Smooth muscle cell (in vitro differentiated cells): ENCODE measurements at regions not wholly inside any gene's neighbourhood (a gene's known extent, or its start where the extent isn't known, plus 50 kb on each side); places are given as distances from the start of the nearest gene placed in this dataset.
"Not testable (repeated sequence)": the region's sequence is repeated elsewhere in the genome, so short reads cannot be mapped to it uniquely, and the experiment has no call there.

Experiments used
- DNase-seq: peaks from one replicate; lab custom pipeline; 2025; ENCODE audit not compliant: unreplicated experiment; lab: John Stamatoyannopoulos, UW
- H2AFZ ChIP-seq: fragments of 200-600 bp; sonication (generic); 2 replicates; pipeline ENCODE4 v1.6.0; 2016; ENCODE audit warnings: antibody characterized with exemption, low read depth, mild to moderate bottlenecking
- H3F3A ChIP-seq: fragments of 200-600 bp; sonication (generic); 2 replicates; pipeline ENCODE4 v1.6.0; 2017; ENCODE audit warnings: antibody characterized with exemption, low read depth
- H3K27ac ChIP-seq: fragments of 200-600 bp; sonication (generic); 2 replicates; pipeline ENCODE4 v1.5.1; 2016; ENCODE audit warnings: low read depth, mild to moderate bottlenecking
- H3K27me3 ChIP-seq: fragments of 200-600 bp; sonication (generic); 2 replicates; pipeline ENCODE4 v1.6.1; 2016; ENCODE audit warnings: low read depth, mild to moderate bottlenecking
- H3K36me3 ChIP-seq: fragments of 200-600 bp; sonication (generic); 2 replicates; pipeline ENCODE4 v1.5.1; 2016; ENCODE audit warnings: low read depth
- H3K4me1 ChIP-seq: fragments of 200-600 bp; sonication (generic); 2 replicates; pipeline ENCODE4 v1.5.1; 2016; ENCODE audit warnings: low read depth
- H3K4me2 ChIP-seq: fragments of 200-600 bp; sonication (generic); 2 replicates; pipeline ENCODE4 v1.6.0; 2016; ENCODE audit warnings: mild to moderate bottlenecking
- H3K4me3 ChIP-seq: fragments of 200-600 bp; sonication (generic); 2 replicates; pipeline ENCODE4 v1.5.1; 2016; ENCODE audit warnings: mild to moderate bottlenecking
- H3K79me2 ChIP-seq: fragments of 200-600 bp; sonication (generic); 2 replicates; pipeline ENCODE4 v1.6.0; 2016; ENCODE audit warnings: low read depth, mild to moderate bottlenecking
- H3K9ac ChIP-seq: fragments of 200-600 bp; sonication (generic); 2 replicates; pipeline ENCODE4 v1.6.0; 2016; ENCODE audit warnings: low read depth
- H3K9me3 ChIP-seq: fragments of 200-600 bp; sonication (generic); replicated peaks from 2 replicates; pipeline ENCODE4 v1.5.1; 2016; ENCODE audit warnings: low read depth
- H4K20me1 ChIP-seq: fragments of 200-600 bp; sonication (generic); 2 replicates; pipeline ENCODE4 v1.6.0; 2016; ENCODE audit warnings: low read depth
- CTCF ChIP-seq: fragments of 200-600 bp; sonication (generic); IDR thresholded peaks from 2 replicates; pipeline ENCODE4 v1.5.1; 2017; ENCODE audit warnings: borderline replicate concordance, mild to moderate bottlenecking, antibody characterized with exemption; ENCODE audit not compliant: insufficient read depth, poor library complexity, severe bottlenecking
- WGBS: methylation state at CpG from one replicate; pipeline ENCODE4 v1.1.7; 2016; ENCODE audit warnings: low lambda C conversion rate; 5-methylcytosine and 5-hydroxymethylcytosine counted together

GRCh38 chr4:165560941-165561340 lies 182.1 kb downstream of the CPE start:
- Histone ChIP-seq H3K27me3 (no peaks in the 10 kb centered on the region), H3F3A (no peaks in the 10 kb centered on the region), H3K36me3 (no peaks in the 10 kb centered on the region), H3K27ac (no peak overlapping the region), H3K9ac (no peak overlapping the region), H4K20me1 (no peaks in the 10 kb centered on the region), H3K79me2 (no peaks in the 10 kb centered on the region), H3K4me3 (no peak overlapping the region), H2AFZ (no peak overlapping the region), H3K4me2 (no peak overlapping the region), H3K9me3 (no peaks in the 10 kb centered on the region), H3K4me1 (no peaks in the 10 kb centered on the region)
- DNase-seq: no peak
- no peak for TF ChIP-seq CTCF
- 81% methylated on average over 4 of the region's 4 CpGs for WGBS

- no peak overlapping the region for H3K4me2 ChIP-seq
- no peak overlapping the region for H3K9ac ChIP-seq
- H3K36me3 ChIP-seq: no peaks in the 10 kb centered on the region
- DNase-seq: no peak
- no peaks in the 10 kb centered on the region for H3K4me1 ChIP-seq
- TF ChIP-seq CTCF: no peak
- H4K20me1 ChIP-seq: no peaks in the 10 kb centered on the region
- no peaks in the 10 kb centered on the region for H3F3A ChIP-seq
- H3K4me3 ChIP-seq: no peak overlapping the region
- H2AFZ ChIP-seq: no peak overlapping the region
- H3K27ac ChIP-seq: no peak overlapping the region
- H3K27me3 ChIP-seq: no peaks in the 10 kb centered on the region
- H3K9me3 ChIP-seq: no peaks in the 10 kb centered on the region
- H3K79me2 ChIP-seq: no peaks in the 10 kb centered on the region
Observed at GRCh38 chr4:165563851-165564250, 185.0 kb downstream of the CPE start.

- H3K27ac ChIP-seq: no peak overlapping the region
- H3K36me3 ChIP-seq: no peaks in the 10 kb centered on the region
- no peak for DNase-seq
- no peak overlapping the region for H3K4me3 ChIP-seq
- H3K4me2 ChIP-seq: no peak overlapping the region
- no peaks in the 10 kb centered on the region for H3K9me3 ChIP-seq
- H2AFZ ChIP-seq: no peak overlapping the region
- WGBS: 93% methylated on average over 8 of the region's 8 CpGs
- TF ChIP-seq CTCF: no peak
- H3K27me3 ChIP-seq: no peaks in the 10 kb centered on the region
- no peaks in the 10 kb centered on the region for H4K20me1 ChIP-seq
- no peak overlapping the region for H3K9ac ChIP-seq
- H3F3A ChIP-seq: no peaks in the 10 kb centered on the region
- H3K79me2 ChIP-seq: no peaks in the 10 kb centered on the region
- H3K4me1 ChIP-seq: no peaks in the 10 kb centered on the region
Observed at GRCh38 chr4:165569031-165569430, 190.2 kb downstream of the CPE start.

GRCh38 chr4:165571476-165571875 lies 192.7 kb downstream of the CPE start:
- H3K27ac ChIP-seq, H3K36me3 ChIP-seq, H3K79me2 ChIP-seq, H3K9me3 ChIP-seq, H3K4me1 ChIP-seq, H3F3A ChIP-seq, H3K4me2 ChIP-seq, H3K4me3 ChIP-seq, H3K27me3 ChIP-seq, DNase-seq, H3K9ac ChIP-seq, H2AFZ ChIP-seq, H4K20me1 ChIP-seq: not testable (repeated sequence)
- WGBS: 100% methylated on average over 1 of the region's 1 CpG
